Neural cell (in vitro differentiated cells): ENCODE measurements at regions not wholly inside any gene's neighbourhood (a gene's known extent, or its start where the extent isn't known, plus 50 kb on each side); places are given as distances from the start of the nearest gene placed in this dataset.

Experiments used
- H2AFZ ChIP-seq: fragments of 200-600, 300-800 bp; sonication (generic), shearing (Covaris generic); 2 replicates; pipeline ENCODE4 v1.6.0; 2014; ENCODE audit warnings: low read depth, mild to moderate bottlenecking, antibody characterized with exemption, low read length, moderate library complexity
- H3F3A ChIP-seq: fragments of 200-600 bp; shearing (Covaris generic); 2 replicates; pipeline ENCODE4 v1.6.1; 2016; ENCODE audit warnings: mild to moderate bottlenecking, moderate library complexity, mixed read lengths, antibody characterized with exemption, low read length; ENCODE audit not compliant: insufficient read depth, poor library complexity, severe bottlenecking
- H3K27ac ChIP-seq: fragments of 200-600, 300-800 bp; sonication (generic), shearing (Covaris generic); 2 replicates; pipeline ENCODE4 v1.5.1; 2014; ENCODE audit warnings: mild to moderate bottlenecking, low read length, moderate library complexity
- H3K27me3 ChIP-seq: fragments of 300-800, 200-600 bp; sonication (generic), shearing (Covaris generic); 2 replicates; pipeline ENCODE4 v1.6.0; 2014; ENCODE audit warnings: mild to moderate bottlenecking, low read depth, low read length, moderate library complexity; ENCODE audit not compliant: insufficient read depth
- H3K36me3 ChIP-seq: fragments of 300-800, 200-600 bp; sonication (generic), shearing (Covaris generic); 2 replicates; pipeline ENCODE4 v1.5.1; 2014; ENCODE audit warnings: mild to moderate bottlenecking, antibody characterized with exemption, low read length, moderate library complexity; ENCODE audit not compliant: insufficient read depth
- H3K4me2 ChIP-seq: fragments of 300-800, 200-600 bp; sonication (generic), shearing (Covaris generic); 2 replicates; pipeline ENCODE4 v1.6.0; 2014; ENCODE audit warnings: mild to moderate bottlenecking, low read length
- H3K4me3 ChIP-seq: fragments of 300-800, 200-600 bp; sonication (generic), shearing (Covaris generic); 2 replicates; pipeline ENCODE4 v1.5.1; 2014; ENCODE audit warnings: mild to moderate bottlenecking, low read length, moderate library complexity
- H3K79me2 ChIP-seq: fragments of 200-600 bp; shearing (Covaris generic); replicated peaks from 2 replicates; pipeline ENCODE4 v1.6.0; 2014; ENCODE audit warnings: mild to moderate bottlenecking, low read length, moderate library complexity; ENCODE audit not compliant: insufficient read depth
- H3K9ac ChIP-seq: fragments of 300-800, 200-600 bp; sonication (generic), shearing (Covaris generic); 2 replicates; pipeline ENCODE4 v1.6.1; 2016; ENCODE audit warnings: mild to moderate bottlenecking, low read length, mixed read lengths
- H3K9me2 ChIP-seq: fragments of 200-600 bp; shearing (Covaris generic); 2 replicates; pipeline ENCODE4 v1.6.1; 2016; ENCODE audit warnings: mild to moderate bottlenecking, low read length, mixed read lengths; ENCODE audit not compliant: insufficient read depth
- H3K9me3 ChIP-seq: fragments of 200-600, 300-800 bp; sonication (generic), shearing (Covaris generic); 2 replicates; pipeline ENCODE4 v1.6.1; 2016; ENCODE audit warnings: mild to moderate bottlenecking, mixed run types, low read length, moderate library complexity, mixed read lengths
- H4K20me1 ChIP-seq: fragments of 200-600 bp; shearing (Covaris generic); 2 replicates; pipeline ENCODE4 v1.6.1; 2016; ENCODE audit warnings: mild to moderate bottlenecking, mixed run types; ENCODE audit not compliant: insufficient read depth
- EP300 ChIP-seq: fragments of 450-650 bp; conservative IDR thresholded peaks from 2 replicates; pipeline ENCODE4 v1.6.1; 2014; ENCODE audit warnings: antibody characterized with exemption, mild to moderate bottlenecking, moderate library complexity; ENCODE audit not compliant: poor library complexity, severe bottlenecking
- EZH2 ChIP-seq: fragments of 200-600, 300-800 bp; shearing (Covaris generic), sonication (generic); IDR thresholded peaks from 2 replicates; pipeline ENCODE4 v1.6.1; 2014; ENCODE audit warnings: antibody characterized with exemption, low read length, borderline replicate concordance, mild to moderate bottlenecking; ENCODE audit not compliant: insufficient read depth, poor library complexity, severe bottlenecking
- MXI1 ChIP-seq: fragments of 450-650 bp; conservative IDR thresholded peaks from 2 replicates; pipeline ENCODE4 v1.6.1; 2014; ENCODE audit warnings: antibody characterized with exemption, mild to moderate bottlenecking; ENCODE audit not compliant: poor library complexity, severe bottlenecking
- POLR2AphosphoS5 ChIP-seq: IDR thresholded peaks from 2 replicates; pipeline ENCODE4 v1.6.1; 2012
- RAD21 ChIP-seq: fragments of 450-650 bp; conservative IDR thresholded peaks from 2 replicates; pipeline ENCODE4 v1.6.1; 2014; ENCODE audit warnings: antibody characterized with exemption, mild to moderate bottlenecking, moderate library complexity
- SMC3 ChIP-seq: fragments of 450-650 bp; conservative IDR thresholded peaks from 2 replicates; pipeline ENCODE4 v1.6.1; 2014; ENCODE audit warnings: antibody characterized with exemption, mild to moderate bottlenecking, moderate library complexity; ENCODE audit not compliant: poor library complexity
- TAF1 ChIP-seq: IDR thresholded peaks from 2 replicates; pipeline ENCODE4 v1.6.1; 2012; ENCODE audit warnings: low read depth
- TF ChIP-seq, protein P1 (sequence below): fragments of 450-650 bp; IDR thresholded peaks from 2 replicates; pipeline ENCODE4 v1.5.1; 2014; ENCODE audit warnings: antibody characterized with exemption, mild to moderate bottlenecking, moderate library complexity; ENCODE audit not compliant: poor library complexity, severe bottlenecking
- TF ChIP-seq, protein P2 (sequence below): IDR thresholded peaks from 2 replicates; pipeline ENCODE4 v1.6.1; 2012; ENCODE audit warnings: borderline replicate concordance

- no peaks in the 10 kb centered on the region for H4K20me1 ChIP-seq
- H3K4me3 ChIP-seq, result no peak overlapping the region
- no peak overlapping the region for H3K9ac ChIP-seq
- H3K79me2 ChIP-seq, result no peaks in the 10 kb centered on the region
- H3K36me3 ChIP-seq, result no peaks in the 10 kb centered on the region
- no peak for TF ChIP-seq EP300
- TF ChIP-seq MXI1, result no peak
- no peak for TF ChIP-seq TAF1
- TF ChIP-seq, protein P1, sequence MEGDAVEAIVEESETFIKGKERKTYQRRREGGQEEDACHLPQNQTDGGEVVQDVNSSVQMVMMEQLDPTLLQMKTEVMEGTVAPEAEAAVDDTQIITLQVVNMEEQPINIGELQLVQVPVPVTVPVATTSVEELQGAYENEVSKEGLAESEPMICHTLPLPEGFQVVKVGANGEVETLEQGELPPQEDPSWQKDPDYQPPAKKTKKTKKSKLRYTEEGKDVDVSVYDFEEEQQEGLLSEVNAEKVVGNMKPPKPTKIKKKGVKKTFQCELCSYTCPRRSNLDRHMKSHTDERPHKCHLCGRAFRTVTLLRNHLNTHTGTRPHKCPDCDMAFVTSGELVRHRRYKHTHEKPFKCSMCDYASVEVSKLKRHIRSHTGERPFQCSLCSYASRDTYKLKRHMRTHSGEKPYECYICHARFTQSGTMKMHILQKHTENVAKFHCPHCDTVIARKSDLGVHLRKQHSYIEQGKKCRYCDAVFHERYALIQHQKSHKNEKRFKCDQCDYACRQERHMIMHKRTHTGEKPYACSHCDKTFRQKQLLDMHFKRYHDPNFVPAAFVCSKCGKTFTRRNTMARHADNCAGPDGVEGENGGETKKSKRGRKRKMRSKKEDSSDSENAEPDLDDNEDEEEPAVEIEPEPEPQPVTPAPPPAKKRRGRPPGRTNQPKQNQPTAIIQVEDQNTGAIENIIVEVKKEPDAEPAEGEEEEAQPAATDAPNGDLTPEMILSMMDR, result no peak
- no peak for TF ChIP-seq POLR2AphosphoS5
- TF ChIP-seq, protein P2, sequence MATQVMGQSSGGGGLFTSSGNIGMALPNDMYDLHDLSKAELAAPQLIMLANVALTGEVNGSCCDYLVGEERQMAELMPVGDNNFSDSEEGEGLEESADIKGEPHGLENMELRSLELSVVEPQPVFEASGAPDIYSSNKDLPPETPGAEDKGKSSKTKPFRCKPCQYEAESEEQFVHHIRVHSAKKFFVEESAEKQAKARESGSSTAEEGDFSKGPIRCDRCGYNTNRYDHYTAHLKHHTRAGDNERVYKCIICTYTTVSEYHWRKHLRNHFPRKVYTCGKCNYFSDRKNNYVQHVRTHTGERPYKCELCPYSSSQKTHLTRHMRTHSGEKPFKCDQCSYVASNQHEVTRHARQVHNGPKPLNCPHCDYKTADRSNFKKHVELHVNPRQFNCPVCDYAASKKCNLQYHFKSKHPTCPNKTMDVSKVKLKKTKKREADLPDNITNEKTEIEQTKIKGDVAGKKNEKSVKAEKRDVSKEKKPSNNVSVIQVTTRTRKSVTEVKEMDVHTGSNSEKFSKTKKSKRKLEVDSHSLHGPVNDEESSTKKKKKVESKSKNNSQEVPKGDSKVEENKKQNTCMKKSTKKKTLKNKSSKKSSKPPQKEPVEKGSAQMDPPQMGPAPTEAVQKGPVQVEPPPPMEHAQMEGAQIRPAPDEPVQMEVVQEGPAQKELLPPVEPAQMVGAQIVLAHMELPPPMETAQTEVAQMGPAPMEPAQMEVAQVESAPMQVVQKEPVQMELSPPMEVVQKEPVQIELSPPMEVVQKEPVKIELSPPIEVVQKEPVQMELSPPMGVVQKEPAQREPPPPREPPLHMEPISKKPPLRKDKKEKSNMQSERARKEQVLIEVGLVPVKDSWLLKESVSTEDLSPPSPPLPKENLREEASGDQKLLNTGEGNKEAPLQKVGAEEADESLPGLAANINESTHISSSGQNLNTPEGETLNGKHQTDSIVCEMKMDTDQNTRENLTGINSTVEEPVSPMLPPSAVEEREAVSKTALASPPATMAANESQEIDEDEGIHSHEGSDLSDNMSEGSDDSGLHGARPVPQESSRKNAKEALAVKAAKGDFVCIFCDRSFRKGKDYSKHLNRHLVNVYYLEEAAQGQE, result no peak
- TF ChIP-seq SMC3, result no peak
- no peak for TF ChIP-seq EZH2
- TF ChIP-seq RAD21, result no peak
- no peaks in the 10 kb centered on the region for H3K27me3 ChIP-seq
- no peaks in the 10 kb centered on the region for H3K9me3 ChIP-seq
- H3K4me2 ChIP-seq, result no peak overlapping the region
- no peaks in the 10 kb centered on the region for H3F3A ChIP-seq
- no peaks in the 10 kb centered on the region for H3K9me2 ChIP-seq
- no peak overlapping the region for H3K27ac ChIP-seq
- no peak overlapping the region for H2AFZ ChIP-seq
Observed at GRCh38 chr10:44714451-44714850, 196.7 kb upstream of the TMEM72 start.

DNA sequence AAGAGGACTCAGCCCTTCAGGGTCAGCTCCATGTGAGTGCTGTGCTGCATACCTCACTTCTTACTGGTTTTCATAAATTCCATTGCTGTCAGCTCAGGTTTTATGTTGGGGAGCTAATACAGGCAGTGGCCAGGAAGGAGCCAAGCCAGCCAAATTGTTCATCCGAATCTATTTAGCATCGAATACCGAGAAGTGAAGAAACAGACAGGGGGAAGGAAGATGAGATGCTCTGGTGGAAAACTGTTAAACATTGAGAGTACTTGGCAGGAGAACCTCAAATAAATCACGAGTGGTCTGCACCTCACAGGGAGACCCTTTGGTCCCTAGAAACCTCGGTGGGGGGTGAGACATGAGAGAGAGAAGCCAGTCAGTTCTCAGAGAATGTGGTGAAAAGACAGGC lies 196.0 kb upstream of the TMEM72 start:
- no peak overlapping the region for H3K4me3 ChIP-seq
- no peaks in the 10 kb centered on the region for H3K9me3 ChIP-seq
- H3K9ac ChIP-seq, result no peak overlapping the region
- no peaks in the 10 kb centered on the region for H4K20me1 ChIP-seq
- no peaks in the 10 kb centered on the region for H3F3A ChIP-seq
- H3K27ac ChIP-seq, result no peak overlapping the region
- no peak for TF ChIP-seq TAF1
- no peak for TF ChIP-seq EP300
- no peak for TF ChIP-seq RAD21
- TF ChIP-seq, protein P1, result no peak
- no peak for TF ChIP-seq MXI1
- no peak for TF ChIP-seq SMC3
- TF ChIP-seq, protein P2, result no peak
- no peak for TF ChIP-seq EZH2
- no peak for TF ChIP-seq POLR2AphosphoS5
- H3K9me2 ChIP-seq, result no peaks in the 10 kb centered on the region
- no peak overlapping the region for H3K4me2 ChIP-seq
- no peaks in the 10 kb centered on the region for H3K79me2 ChIP-seq
- H3K27me3 ChIP-seq, result no peaks in the 10 kb centered on the region
- no peaks in the 10 kb centered on the region for H3K36me3 ChIP-seq
- H2AFZ ChIP-seq, result no peak overlapping the region
